Esophagus (tissue), 2 donors: ENCODE measurements at regions not wholly inside any gene's neighbourhood (a gene's known extent, or its start where the extent isn't known, plus 50 kb on each side); places are given as distances from the start of the nearest gene placed in this dataset.
A peak's percentile ranks its signal among the peaks of the same experiment; 100 is the strongest.
"Not testable (repeated sequence)": the region's sequence is repeated elsewhere in the genome, so short reads cannot be mapped to it uniquely, and the experiment has no call there.

Experiments used
- H3K27ac ChIP-seq, 2 donors: one replicate each; pipeline ENCODE4 v1.5.1; 2013; ENCODE audit warnings: low read depth in 2 of 2, mild to moderate bottlenecking in 2 of 2, inconsistent platforms in 1 of 2, low read length in 1 of 2, moderate library complexity in 1 of 2
- H3K27me3 ChIP-seq, 2 donors: one replicate each; pipeline ENCODE4 v1.6.1; 2013; ENCODE audit warnings: low read length in 2 of 2, control low read depth in 1 of 2, mild to moderate bottlenecking in 1 of 2; ENCODE audit not compliant: insufficient read depth in 2 of 2, control insufficient read depth in 1 of 2
- H3K36me3 ChIP-seq, 2 donors: one replicate each; pipeline ENCODE4 v1.6.1; 2013; ENCODE audit warnings: low read length in 1 of 2; ENCODE audit not compliant: control insufficient read depth in 2 of 2, insufficient read depth in 2 of 2
- H3K4me1 ChIP-seq, 2 donors: one replicate each; pipeline ENCODE4 v1.6.1; 2013; ENCODE audit warnings: low read length in 1 of 2; ENCODE audit not compliant: control insufficient read depth in 2 of 2, insufficient read depth in 2 of 2
- H3K4me3 ChIP-seq, 2 donors: one replicate each; pipeline ENCODE4 v1.5.1; 2013; ENCODE audit warnings: low read length in 2 of 2, mild to moderate bottlenecking in 2 of 2, low read depth in 1 of 2, moderate library complexity in 1 of 2
- H3K9me3 ChIP-seq, 2 donors: one replicate each; pipeline ENCODE4 v1.6.1; 2013; ENCODE audit warnings: mild to moderate bottlenecking in 2 of 2, low read depth in 1 of 2, low read length in 1 of 2, moderate library complexity in 1 of 2; ENCODE audit not compliant: control insufficient read depth in 2 of 2, insufficient read depth in 1 of 2
- WGBS, 2 donors: extraction: QIAGEN DNeasy Blood & Tissue Kit; methylation state at CpG; one replicate each; pipeline ENCODE4 v1.1.7; 2013; 5-methylcytosine and 5-hydroxymethylcytosine counted together
- donor health status: healthy with polysubstance abuse.
- donor health status: Bipolar disorder and iron deficiency.

DNA sequence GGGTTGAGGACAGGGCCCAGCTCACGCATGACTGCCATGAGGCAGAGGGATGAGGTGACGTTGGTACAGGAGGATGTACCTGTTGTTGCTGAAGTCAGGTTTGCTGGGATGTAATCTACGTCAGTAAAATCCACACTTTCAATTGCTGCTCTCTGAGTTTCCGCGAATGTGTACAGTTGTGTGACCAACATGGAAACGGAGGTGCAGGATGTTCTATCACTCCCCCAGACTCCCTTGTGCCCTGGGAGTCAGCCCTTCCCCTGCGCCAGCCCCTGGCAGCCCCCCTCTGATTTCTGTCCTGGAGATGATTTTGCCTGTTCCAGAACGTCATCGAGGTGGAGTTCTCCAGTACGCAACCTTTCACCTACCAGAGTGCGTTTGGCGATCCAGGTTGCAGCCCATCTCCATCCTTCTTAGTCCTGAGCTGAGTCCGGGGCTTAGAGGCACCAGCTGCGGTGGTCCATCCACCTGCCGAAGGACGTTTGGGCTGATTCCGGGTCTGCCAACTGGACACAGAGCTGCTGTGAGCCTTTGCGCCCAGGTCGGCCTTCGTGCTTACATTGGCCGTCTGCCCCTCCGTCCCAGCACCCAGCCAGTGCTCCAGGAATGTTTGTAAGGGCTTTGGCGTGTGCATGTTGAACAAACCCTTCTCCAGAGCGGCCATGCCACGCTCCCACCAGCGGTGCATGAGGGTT, 213.5 kb upstream of the ZNF469 start:
- not testable (repeated sequence) for H3K27me3 ChIP-seq, H3K9me3 ChIP-seq, H3K4me3 ChIP-seq, H3K36me3 ChIP-seq, H3K4me1 ChIP-seq
- WGBS, 2 donors, result 86 to 90% methylated on average over 25 to 26 of the region's 26 CpGs
- peak overlapping the region in 1 of 2 donors; percentile 22 for H3K27ac ChIP-seq

DNA sequence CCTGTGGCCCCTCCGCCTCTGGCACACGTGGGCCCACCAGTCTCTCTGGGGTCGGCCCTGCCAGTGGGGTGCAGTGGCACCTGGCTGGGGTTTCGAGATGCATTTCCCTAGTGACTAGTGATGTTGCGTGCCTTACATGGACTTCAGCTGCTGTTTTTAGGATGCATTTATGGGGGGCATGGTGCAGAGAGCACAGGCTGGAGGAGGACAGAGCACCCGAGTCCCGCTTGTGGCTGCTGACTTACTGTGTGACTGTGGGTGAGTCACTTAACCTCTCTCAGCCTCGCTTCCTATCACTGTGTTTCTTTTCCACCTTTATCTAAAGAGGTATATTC, 213.0 kb upstream of the ZNF469 start:
- H3K36me3 ChIP-seq, H3K27me3 ChIP-seq, H3K4me3 ChIP-seq, H3K27ac ChIP-seq, H3K4me1 ChIP-seq, H3K9me3 ChIP-seq: not testable (repeated sequence)
- WGBS, 2 donors, result 91 to 92% methylated on average over 8 of the region's 8 CpGs

GRCh38 chr16:88170528-88170991, 212.2 kb upstream of the ZNF469 start:
- H3K27ac ChIP-seq, result no peak overlapping the region
- no peaks in the 10 kb centered on the region for H3K36me3 ChIP-seq
- H3K9me3 ChIP-seq, result no peaks in the 10 kb centered on the region
- H3K4me3 ChIP-seq, result no peak overlapping the region
- peaks cover 0 to 6% of the 10 kb centered on the region in 2 donors for H3K4me1 ChIP-seq
- WGBS, 2 donors, result 53 to 69% methylated on average over 17 of the region's 17 CpGs
- H3K27me3 ChIP-seq, result no peaks in the 10 kb centered on the region

DNA sequence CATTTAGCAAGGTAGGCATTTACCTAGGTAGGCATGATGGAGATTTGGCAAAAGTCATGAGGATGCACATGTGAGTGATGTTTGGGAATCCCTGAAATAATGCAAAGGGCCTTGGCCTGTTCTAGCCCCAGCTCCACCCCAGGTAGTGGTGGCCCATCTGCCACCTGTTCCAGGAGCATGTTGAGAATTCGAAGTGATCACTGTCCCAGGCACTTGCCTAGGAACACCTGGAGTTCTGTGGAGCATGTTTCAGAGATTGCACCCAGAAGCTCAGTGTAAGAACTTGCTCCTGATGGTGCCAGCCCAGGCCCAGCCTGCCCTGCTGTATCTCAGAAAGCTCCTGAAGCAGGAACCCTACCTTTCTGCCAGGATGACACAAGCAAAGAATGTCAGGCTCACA, 211.6 kb upstream of the ZNF469 start:
- H3K27ac ChIP-seq, H3K27me3 ChIP-seq, H3K4me1 ChIP-seq, H3K4me3 ChIP-seq, H3K36me3 ChIP-seq, H3K9me3 ChIP-seq: not testable (repeated sequence)
- 75 to 80% methylated on average over 1 of the region's 1 CpG for WGBS, 2 donors

DNA sequence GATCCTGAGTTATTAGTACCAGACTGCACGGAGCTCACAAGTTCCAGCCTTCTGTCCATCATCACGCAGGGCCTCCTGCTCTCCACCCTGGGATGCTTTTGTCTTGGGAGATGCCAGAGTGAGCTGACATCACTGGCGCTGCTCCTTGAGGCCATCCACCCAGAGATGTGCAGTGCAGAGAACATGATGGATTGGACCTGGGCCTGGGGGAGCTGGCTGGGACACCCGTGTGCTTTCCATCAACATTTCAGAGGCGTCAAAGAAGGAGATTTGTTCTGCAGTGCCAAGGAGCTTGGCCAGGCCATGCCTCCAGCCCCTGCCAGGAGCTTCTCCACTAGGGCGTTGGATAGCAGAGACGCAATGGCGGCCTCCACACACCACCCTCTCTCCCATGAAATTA, 206.6 kb upstream of the ZNF469 start:
- H3K9me3 ChIP-seq, H3K27ac ChIP-seq, H3K4me3 ChIP-seq, H3K27me3 ChIP-seq, H3K36me3 ChIP-seq, H3K4me1 ChIP-seq: not testable (repeated sequence)
- 92 to 93% methylated on average over 3 of the region's 8 CpGs for WGBS, 2 donors

- H3K4me3 ChIP-seq, H3K36me3 ChIP-seq, H3K27me3 ChIP-seq, H3K9me3 ChIP-seq, H3K27ac ChIP-seq, H3K4me1 ChIP-seq: not testable (repeated sequence)
- WGBS, 2 donors, result 81 to 87% methylated on average over 23 of the region's 23 CpGs
These were observed 206.1 kb upstream of the ZNF469 start for GRCh38 chr16:88176591-88177180.

- H3K4me3 ChIP-seq, H3K27ac ChIP-seq, H3K4me1 ChIP-seq, H3K36me3 ChIP-seq, H3K27me3 ChIP-seq, H3K9me3 ChIP-seq: not testable (repeated sequence)
- WGBS, 2 donors, result 73 to 81% methylated on average over 15 of the region's 15 CpGs
These were observed 204.5 kb upstream of the ZNF469 start for GRCh38 chr16:88178251-88178650.

DNA sequence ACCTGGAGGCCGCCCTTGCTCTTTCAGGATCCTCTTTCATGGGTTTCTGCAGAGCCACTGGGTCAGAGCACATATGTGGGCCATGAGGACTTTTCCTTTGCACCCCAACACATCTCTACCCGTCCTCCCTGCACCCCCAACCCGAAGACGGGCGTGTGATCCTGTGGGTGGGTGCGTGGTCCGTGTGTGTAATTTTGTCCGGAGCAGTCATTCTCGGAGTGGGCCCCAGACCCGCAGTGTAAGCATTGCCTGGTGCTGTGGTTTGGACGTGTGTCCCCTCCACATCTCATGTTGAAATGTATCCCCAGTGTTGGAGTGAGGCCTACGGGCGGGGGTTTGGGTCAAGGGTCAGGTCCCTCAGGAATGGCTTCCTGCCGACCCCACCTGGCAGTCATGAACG, 203.9 kb upstream of the ZNF469 start:
- WGBS, 2 donors, result 80 to 81% methylated on average over 15 of the region's 15 CpGs
- not testable (repeated sequence) for H3K36me3 ChIP-seq, H3K27ac ChIP-seq, H3K27me3 ChIP-seq, H3K9me3 ChIP-seq, H3K4me1 ChIP-seq, H3K4me3 ChIP-seq

- not testable (repeated sequence) for H3K27ac ChIP-seq, H3K4me3 ChIP-seq, H3K4me1 ChIP-seq, H3K36me3 ChIP-seq, H3K9me3 ChIP-seq, H3K27me3 ChIP-seq
- 85 to 87% methylated on average over 31 to 33 of the region's 33 CpGs for WGBS, 2 donors
These were observed 199.5 kb upstream of the ZNF469 start for GRCh38 chr16:88182967-88183881.
